OCI-LY1 (cell line): ENCODE measurements at regions not wholly inside any gene's neighbourhood (a gene's known extent, or its start where the extent isn't known, plus 50 kb on each side); places are given as distances from the start of the nearest gene placed in this dataset.

Source experiments
- EZH2 ChIP-seq: fragments of 200-600 bp; sonication (generic), shearing (Covaris generic); IDR thresholded peaks from 2 replicates; pipeline ENCODE4 v1.8.0; 2017; ENCODE audit warnings: borderline replicate concordance, mixed run types, mild to moderate bottlenecking, antibody characterized with exemption, low read length, moderate library complexity, mixed read lengths
- TF ChIP-seq, protein P1 (sequence below): fragments of 200-600 bp; sonication (generic), shearing (Covaris generic); IDR thresholded peaks from 2 replicates; pipeline ENCODE4 v1.5.1; 2017; ENCODE audit warnings: mild to moderate bottlenecking, antibody characterized with exemption, low read length, moderate library complexity, mixed read lengths

DNA sequence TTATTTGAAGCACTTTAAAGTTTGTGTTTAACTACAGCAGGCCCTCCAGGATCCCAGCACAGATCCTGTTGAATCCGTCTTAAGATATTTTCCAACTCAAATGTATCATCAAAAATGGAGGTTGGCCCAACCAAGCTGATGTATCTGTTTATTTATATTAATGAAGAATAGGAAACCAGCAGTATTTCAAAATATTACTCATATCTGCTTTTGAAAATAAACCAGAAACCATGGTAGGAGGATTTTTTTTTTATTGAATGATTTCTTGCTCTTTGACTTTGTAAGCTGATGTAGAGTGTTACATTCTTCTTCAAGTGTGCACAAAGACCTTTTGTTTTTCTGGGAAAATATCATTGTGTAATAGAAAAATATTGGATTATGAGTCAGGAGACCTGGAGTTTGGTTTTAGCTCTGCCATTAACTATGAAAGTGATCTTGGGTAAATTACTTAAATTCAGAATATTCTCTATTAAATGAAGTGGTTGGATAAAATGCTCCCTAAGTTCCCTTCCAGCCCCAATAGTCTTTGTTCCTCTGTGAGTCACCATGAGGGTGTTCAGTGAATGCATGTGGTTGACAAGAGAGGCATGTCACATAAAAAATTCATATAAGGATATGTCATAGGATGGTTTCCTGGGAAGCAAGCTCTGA is 221.3 kb upstream of the GAP43 start:
- TF ChIP-seq, protein P1, sequence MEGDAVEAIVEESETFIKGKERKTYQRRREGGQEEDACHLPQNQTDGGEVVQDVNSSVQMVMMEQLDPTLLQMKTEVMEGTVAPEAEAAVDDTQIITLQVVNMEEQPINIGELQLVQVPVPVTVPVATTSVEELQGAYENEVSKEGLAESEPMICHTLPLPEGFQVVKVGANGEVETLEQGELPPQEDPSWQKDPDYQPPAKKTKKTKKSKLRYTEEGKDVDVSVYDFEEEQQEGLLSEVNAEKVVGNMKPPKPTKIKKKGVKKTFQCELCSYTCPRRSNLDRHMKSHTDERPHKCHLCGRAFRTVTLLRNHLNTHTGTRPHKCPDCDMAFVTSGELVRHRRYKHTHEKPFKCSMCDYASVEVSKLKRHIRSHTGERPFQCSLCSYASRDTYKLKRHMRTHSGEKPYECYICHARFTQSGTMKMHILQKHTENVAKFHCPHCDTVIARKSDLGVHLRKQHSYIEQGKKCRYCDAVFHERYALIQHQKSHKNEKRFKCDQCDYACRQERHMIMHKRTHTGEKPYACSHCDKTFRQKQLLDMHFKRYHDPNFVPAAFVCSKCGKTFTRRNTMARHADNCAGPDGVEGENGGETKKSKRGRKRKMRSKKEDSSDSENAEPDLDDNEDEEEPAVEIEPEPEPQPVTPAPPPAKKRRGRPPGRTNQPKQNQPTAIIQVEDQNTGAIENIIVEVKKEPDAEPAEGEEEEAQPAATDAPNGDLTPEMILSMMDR: no peak
- TF ChIP-seq EZH2: no peak
